HG03066 (cell line): ENCODE measurements at regions not wholly inside any gene's neighbourhood (a gene's known extent, or its start where the extent isn't known, plus 50 kb on each side); places are given as distances from the start of the nearest gene placed in this dataset.

ENCODE experiments used
- ATAC-seq: cut with Tn5 transposase; IDR thresholded peaks from one replicate; pipeline ENCODE4 v1.9.1; 2021; ENCODE audit warnings: low read depth; ENCODE audit not compliant: unreplicated experiment

GRCh38 chr2:60067006-60067405, 486.4 kb downstream of the BCL11A start:
- ATAC-seq, result no peak

- ATAC-seq, result no peak
Observed at GRCh38 chr2:60066096-60066839, 487.2 kb downstream of the BCL11A start.

- ATAC-seq, result no peak
Observed at GRCh38 chr2:60064687-60065389, 488.6 kb downstream of the BCL11A start.

DNA sequence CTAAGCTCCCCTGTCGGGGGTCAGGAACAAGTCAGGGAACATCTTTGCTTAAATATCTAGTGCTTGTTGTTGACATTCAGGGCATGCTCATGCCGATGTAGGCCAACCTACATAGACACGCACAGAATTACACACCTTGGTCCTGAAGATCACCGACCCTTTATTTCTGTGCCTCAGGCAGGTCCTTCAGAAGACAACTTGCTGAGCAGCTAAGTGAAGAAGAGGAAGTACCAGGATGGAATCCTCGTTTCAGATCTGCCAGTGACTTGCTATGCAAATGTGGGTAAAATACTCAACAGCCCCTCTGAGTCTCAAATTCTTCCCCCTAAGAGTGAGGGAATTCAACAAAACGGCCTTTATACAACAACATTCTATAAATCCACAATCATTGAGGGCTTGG, 494.7 kb downstream of the BCL11A start:
- ATAC-seq, result no peak

DNA sequence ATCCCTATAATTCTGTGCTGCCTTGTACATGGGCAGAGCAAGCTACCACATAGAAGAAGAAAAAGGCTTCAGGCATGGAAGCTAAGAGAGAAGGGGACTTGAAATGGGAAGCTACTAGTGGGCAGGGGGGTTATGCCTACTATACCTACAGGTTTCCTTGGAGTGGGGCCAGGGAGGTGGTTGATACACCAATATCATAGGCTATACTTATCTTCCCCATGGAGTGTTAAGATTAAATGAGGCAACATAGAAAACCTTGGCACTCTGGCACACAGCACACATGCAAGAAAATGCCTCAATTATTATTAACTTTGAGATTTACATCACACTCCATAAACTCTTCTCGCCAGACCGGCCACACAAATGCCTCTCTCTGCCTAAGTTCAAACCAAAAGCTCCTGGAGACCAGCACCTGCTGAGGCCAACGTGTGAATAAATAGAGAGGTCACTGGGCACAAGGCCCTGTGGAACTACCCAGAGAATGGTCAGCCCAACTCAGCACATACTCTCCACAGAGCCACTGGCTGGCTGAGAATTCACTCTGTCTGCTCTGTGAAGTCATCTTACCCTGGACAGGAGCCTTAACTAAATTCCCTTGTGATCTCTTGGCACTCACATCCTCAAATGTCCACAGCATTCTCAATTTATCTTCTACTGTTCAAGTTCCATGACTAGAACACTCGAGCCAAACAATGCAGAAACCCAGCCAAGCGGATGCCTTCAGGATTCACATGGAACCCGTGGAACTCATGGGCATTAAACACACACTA, 498.7 kb downstream of the BCL11A start:
- ATAC-seq, result no peak

DNA sequence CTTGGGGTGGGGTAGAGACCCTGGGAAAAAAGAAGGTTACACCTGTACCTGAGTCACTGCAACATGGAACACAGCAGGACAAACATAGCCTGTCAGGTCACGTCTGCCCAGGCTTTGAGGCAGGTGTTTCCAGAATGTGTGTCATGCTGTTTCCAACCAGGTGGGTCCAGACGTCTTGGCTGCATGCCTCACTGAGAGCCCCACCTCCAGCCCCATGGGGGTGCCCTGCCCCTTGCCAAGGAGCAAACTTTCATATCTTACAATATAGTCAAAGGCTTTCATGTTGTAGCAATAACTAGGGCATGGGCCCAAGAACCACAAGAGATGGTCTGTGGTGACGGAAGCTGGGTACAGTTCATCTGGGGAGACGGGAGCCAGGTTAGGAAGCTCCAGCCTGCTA, 499.7 kb downstream of the BCL11A start:
- ATAC-seq, result no peak

- no peak for ATAC-seq
Observed at GRCh38 chr2:60052601-60053000, 500.9 kb downstream of the BCL11A start.

GRCh38 chr2:60051991-60052390, 501.5 kb downstream of the BCL11A start:
- no peak for ATAC-seq

DNA sequence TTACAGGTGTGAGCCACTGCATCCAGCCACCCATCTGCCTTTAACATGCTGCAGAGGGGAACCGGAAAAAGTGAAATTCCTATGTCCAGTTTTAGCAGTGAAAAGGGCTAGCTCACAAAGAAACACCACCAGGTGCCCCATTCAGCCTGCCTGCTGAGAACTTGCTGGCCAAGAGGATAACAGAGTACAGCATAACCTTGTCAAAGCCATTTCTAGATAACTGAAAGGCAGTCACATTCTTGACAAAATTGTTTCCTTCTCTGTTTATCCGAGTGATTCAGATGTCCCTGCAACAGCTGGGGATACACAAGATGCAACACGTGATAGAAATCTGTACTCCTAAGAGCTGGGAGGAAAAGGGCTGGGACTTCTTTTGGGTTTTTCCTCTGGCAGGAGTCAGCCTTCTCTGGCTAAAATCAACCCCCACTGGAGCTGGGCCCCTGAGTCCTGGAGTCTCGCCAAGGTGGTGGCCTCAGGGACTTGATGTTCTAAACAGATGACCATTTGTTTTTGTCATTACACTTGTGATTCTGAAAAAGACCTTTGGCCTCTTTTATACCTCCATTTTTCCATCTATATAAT, 505.4 kb downstream of the BCL11A start:
- ATAC-seq, result no peak

- no peak for ATAC-seq
Observed at GRCh38 chr2:60047347-60047746, 506.1 kb downstream of the BCL11A start.

- ATAC-seq, result no peak
Observed at GRCh38 chr2:60046529-60046928, 506.9 kb downstream of the BCL11A start.

DNA sequence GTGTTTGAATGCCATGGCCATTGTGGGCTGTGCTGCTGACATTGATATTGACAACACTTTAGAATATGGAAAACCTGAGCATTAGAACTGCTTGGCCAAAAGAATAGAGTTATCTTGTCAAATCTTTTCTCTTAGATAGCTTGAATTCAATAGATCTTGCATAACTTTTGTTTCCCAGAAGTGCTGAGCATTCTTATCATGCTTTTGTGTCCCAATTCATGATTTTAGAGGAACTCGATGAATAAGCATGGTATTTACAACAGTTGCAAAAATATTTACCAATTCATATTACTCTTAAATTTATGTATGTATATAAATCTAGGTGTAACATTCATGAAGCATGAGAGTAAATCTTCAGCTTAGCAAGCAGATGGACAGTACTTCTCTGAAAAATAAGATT, 508.0 kb downstream of the BCL11A start:
- ATAC-seq, result no peak

GRCh38 chr2:60044484-60044883, 509.0 kb downstream of the BCL11A start:
- no peak for ATAC-seq

DNA sequence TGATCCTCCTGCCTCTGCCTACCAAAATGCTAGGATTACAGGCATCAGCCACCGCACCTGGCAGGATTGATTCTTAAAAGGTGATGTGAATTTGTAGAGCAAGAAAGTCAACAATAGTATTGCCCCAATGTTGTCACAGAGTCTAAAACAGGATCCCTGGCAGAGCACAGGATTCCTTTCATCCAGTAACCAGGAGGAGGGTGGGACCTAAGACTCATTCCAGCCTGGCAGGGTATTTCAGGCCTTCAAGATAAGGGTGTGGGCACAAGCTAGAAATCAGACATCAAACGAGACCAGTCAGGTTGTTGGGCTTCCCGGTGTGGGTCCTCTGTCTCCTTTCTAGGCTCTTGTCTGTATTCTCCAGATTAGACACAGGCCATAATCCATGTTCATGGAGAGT, 511.4 kb downstream of the BCL11A start:
- no peak for ATAC-seq

DNA sequence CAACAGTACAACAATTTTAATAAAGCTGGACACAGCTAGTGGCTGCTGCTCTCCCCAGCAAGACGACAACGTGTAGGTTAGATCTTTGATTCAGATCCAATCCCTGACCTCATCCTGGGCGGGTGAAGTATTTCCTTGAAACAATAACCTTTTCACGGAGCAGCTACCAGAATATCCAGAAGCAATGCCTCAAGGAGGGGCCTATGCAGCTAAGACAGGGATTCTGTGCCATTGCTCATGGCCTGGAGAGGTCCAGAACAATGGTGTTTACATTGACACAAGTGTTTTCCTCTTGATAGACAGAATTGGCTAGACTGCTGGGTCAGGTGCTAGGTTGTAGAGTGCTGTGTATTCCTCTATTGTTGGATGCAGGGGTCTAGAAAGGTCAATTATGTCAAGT, 520.1 kb downstream of the BCL11A start:
- no peak for ATAC-seq

GRCh38 chr2:60029566-60029883, 523.9 kb downstream of the BCL11A start:
- no peak for ATAC-seq

DNA sequence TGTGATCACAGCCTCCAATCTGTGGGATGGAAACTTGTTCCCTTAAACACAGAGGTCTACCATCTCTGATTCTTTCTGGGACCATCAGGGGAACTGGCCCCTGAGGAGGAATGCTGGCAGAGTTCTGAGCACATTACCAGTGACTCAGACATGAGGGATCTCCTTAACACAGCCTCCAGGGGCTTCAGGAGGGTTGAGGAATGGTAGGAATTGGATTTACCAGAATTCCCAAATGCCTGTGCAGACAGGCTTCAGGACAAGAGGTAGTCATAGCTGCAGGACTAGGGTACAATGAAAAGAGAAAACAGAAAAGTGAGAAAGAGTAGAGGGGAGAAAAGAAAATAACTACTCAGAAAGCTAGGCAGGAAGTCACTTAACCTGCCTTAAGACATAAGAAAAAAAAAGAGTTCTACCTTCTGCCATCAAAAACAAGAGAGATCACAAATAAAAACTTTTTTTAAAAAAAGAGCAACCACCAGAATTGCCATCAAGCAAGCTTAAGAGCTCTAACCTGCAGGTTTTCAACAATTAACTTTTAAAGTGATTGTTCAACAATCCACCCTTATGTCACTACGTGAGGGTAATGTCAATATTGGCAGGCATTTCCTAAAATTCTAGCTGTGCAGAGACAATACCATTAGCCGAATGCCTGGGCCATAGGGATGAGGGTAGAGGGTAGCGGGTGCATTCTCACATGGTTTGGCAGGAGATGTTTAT, 524.4 kb downstream of the BCL11A start:
- no peak for ATAC-seq

- no peak for ATAC-seq
Observed at GRCh38 chr2:60025496-60025895, 528.0 kb downstream of the BCL11A start.

GRCh38 chr2:60023256-60023985, 530.0 kb downstream of the BCL11A start:
- no peak for ATAC-seq

GRCh38 chr2:60007671-60008070, 545.8 kb downstream of the BCL11A start:
- ATAC-seq, result no peak
